ENCODE measurements at regions not wholly inside any gene's neighbourhood (a gene's known extent, or its start where the extent isn't known, plus 50 kb on each side); places are given as distances from the start of the nearest gene placed in this dataset.

DNA sequence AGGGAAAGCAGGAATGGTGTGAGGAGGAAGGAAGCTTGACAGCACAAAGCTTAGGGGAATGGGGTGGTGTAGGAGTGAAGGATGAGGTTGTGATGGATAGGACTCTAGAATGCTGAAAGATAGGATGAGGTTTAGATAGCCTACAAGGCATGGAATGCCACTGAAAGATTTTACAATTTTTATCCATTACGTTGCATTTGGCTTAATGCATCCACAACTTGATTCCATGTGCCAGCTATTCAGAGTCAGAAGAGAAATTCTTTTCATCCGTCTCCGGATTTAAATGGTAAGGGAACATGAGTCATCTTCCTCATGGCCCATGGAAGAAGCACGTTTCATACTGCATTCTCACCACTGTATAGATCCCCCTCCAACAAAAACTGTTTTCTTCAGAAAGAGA, 212.4 kb upstream of the BMPER start:
- Histone ChIP-seq H3K27ac (ENCODE audit: low read depth, low read length) (peak overlapping the region; percentile 34), H2AFZ (ENCODE audit: low read depth, low read length) (no peak overlapping the region), H3K27me3 (ENCODE audit: insufficient read depth, low read length) (no peaks in the 10 kb centered on the region), H3K4me2 (ENCODE audit: low read length) (peak overlapping the region; percentile 15), H3K9me3 (ENCODE audit: insufficient read depth, low read depth, low read length) (peaks cover 3% of the 10 kb centered on the region), H4K20me1 (ENCODE audit: insufficient read depth, low read length) (no peaks in the 10 kb centered on the region), H3K4me1 (ENCODE audit: insufficient read depth, low read length) (peaks cover 8% of the 10 kb centered on the region), H3K36me3 (ENCODE audit: insufficient read depth, low read length) (no peaks in the 10 kb centered on the region), H3K79me2 (ENCODE audit: insufficient read depth, low read length) (no peaks in the 10 kb centered on the region), H3K4me3 (ENCODE audit: insufficient read depth, low read depth, low read length) (no peak overlapping the region), H3K9ac (ENCODE audit: low read length) (no peak overlapping the region)
- Mint-ChIP-seq H3K36me3 (ENCODE audit: low read depth, unreplicated experiment) (peaks cover 5% of the 10 kb centered on the region), H3K27me3 (ENCODE audit: low read depth, unreplicated experiment) (no peaks in the 10 kb centered on the region), H3K9me3 (ENCODE audit: unreplicated experiment) (peaks cover 1% of the 10 kb centered on the region), H3K4me3 (ENCODE audit: unreplicated experiment) (no peak overlapping the region), H3K4me1 (ENCODE audit: low read depth, unreplicated experiment) (peaks cover 9% of the 10 kb centered on the region), H3K27ac (ENCODE audit: unreplicated experiment) (no peak overlapping the region)
- TF ChIP-seq, protein P1, sequence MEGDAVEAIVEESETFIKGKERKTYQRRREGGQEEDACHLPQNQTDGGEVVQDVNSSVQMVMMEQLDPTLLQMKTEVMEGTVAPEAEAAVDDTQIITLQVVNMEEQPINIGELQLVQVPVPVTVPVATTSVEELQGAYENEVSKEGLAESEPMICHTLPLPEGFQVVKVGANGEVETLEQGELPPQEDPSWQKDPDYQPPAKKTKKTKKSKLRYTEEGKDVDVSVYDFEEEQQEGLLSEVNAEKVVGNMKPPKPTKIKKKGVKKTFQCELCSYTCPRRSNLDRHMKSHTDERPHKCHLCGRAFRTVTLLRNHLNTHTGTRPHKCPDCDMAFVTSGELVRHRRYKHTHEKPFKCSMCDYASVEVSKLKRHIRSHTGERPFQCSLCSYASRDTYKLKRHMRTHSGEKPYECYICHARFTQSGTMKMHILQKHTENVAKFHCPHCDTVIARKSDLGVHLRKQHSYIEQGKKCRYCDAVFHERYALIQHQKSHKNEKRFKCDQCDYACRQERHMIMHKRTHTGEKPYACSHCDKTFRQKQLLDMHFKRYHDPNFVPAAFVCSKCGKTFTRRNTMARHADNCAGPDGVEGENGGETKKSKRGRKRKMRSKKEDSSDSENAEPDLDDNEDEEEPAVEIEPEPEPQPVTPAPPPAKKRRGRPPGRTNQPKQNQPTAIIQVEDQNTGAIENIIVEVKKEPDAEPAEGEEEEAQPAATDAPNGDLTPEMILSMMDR (IDR thresholded peaks at IDR 0.05; ENCODE audit: insufficient read depth, low read depth, low read length), result no peak
- TF ChIP-seq EZH2 (IDR thresholded peaks at IDR 0.05; ENCODE audit: insufficient read depth, low read length), result no peak
- peak; percentile 72 for DNase-seq (ENCODE audit: low read depth)
- FAIRE-seq, result peak; percentile 94

- DNase-seq (ENCODE audit: low read depth), result no peak
Measured at GRCh38 chr7:33694006-33694405, 211.3 kb upstream of the BMPER start.

DNA sequence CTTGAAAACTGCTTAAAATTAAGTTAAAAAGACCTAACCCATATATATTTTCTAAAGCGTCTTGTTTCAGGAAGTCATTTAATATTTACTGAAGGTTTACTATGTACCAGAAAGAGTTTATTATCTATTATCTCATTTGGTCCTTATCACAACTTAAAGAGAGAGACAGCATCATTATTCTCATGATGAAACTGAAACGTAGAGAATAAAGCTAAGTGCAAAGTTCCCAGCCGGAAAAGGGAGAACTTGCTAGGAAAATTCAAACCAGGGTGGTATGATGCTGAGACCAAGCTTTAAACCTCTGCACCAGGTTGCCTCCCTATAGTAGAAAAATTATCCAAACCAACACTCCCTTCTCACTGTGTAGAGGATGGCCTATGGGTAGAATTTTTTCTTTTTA, 207.7 kb upstream of the BMPER start:
- FAIRE-seq (no peak), DNase-seq (ENCODE audit: low read depth) (no peak)
- Mint-ChIP-seq H3K36me3 (ENCODE audit: low read depth, unreplicated experiment) (peaks cover 8% of the 10 kb centered on the region), H3K4me1 (ENCODE audit: low read depth, unreplicated experiment) (peaks cover 16% of the 10 kb centered on the region), H3K27me3 (ENCODE audit: low read depth, unreplicated experiment) (no peaks in the 10 kb centered on the region), H3K9me3 (ENCODE audit: unreplicated experiment) (peaks cover 19% of the 10 kb centered on the region), H3K4me3 (ENCODE audit: unreplicated experiment) (no peak overlapping the region), H3K27ac (ENCODE audit: unreplicated experiment) (no peak overlapping the region)
- Histone ChIP-seq H3K4me1 (ENCODE audit: insufficient read depth, low read length) (peaks cover 8% of the 10 kb centered on the region), H3K9me3 (ENCODE audit: insufficient read depth, low read depth, low read length) (peaks cover 14% of the 10 kb centered on the region), H3K4me3 (ENCODE audit: insufficient read depth, low read depth, low read length) (no peak overlapping the region), H3K79me2 (ENCODE audit: insufficient read depth, low read length) (no peaks in the 10 kb centered on the region), H3K4me2 (ENCODE audit: low read length) (no peak overlapping the region), H3K27me3 (ENCODE audit: insufficient read depth, low read length) (no peaks in the 10 kb centered on the region), H2AFZ (ENCODE audit: low read depth, low read length) (no peak overlapping the region), H3K27ac (ENCODE audit: low read depth, low read length) (no peak overlapping the region), H3K9ac (ENCODE audit: low read length) (no peak overlapping the region), H4K20me1 (ENCODE audit: insufficient read depth, low read length) (no peaks in the 10 kb centered on the region), H3K36me3 (ENCODE audit: insufficient read depth, low read length) (no peaks in the 10 kb centered on the region)
- TF ChIP-seq, protein P1 (IDR thresholded peaks at IDR 0.05; ENCODE audit: insufficient read depth, low read depth, low read length), result no peak
- no peak for TF ChIP-seq EZH2 (IDR thresholded peaks at IDR 0.05; ENCODE audit: insufficient read depth, low read length)

More at GRCh38 chr7:33694006-33694405, 211.3 kb upstream of the BMPER start:
- Mint-ChIP-seq H3K4me3 (ENCODE audit: unreplicated experiment) (no peak overlapping the region), H3K36me3 (ENCODE audit: low read depth, unreplicated experiment) (peaks cover 5% of the 10 kb centered on the region), H3K4me1 (ENCODE audit: low read depth, unreplicated experiment) (peaks cover 18% of the 10 kb centered on the region), H3K27me3 (ENCODE audit: low read depth, unreplicated experiment) (no peaks in the 10 kb centered on the region), H3K9me3 (ENCODE audit: unreplicated experiment) (peaks cover 1% of the 10 kb centered on the region), H3K27ac (ENCODE audit: unreplicated experiment) (no peak overlapping the region)
- Histone ChIP-seq H3K36me3 (ENCODE audit: insufficient read depth, low read length) (no peaks in the 10 kb centered on the region), H2AFZ (ENCODE audit: low read depth, low read length) (no peak overlapping the region), H3K9me3 (ENCODE audit: insufficient read depth, low read depth, low read length) (peaks cover 3% of the 10 kb centered on the region), H3K4me3 (ENCODE audit: insufficient read depth, low read depth, low read length) (no peak overlapping the region), H3K79me2 (ENCODE audit: insufficient read depth, low read length) (no peaks in the 10 kb centered on the region), H4K20me1 (ENCODE audit: insufficient read depth, low read length) (no peaks in the 10 kb centered on the region), H3K4me1 (ENCODE audit: insufficient read depth, low read length) (peaks cover 8% of the 10 kb centered on the region), H3K27ac (ENCODE audit: low read depth, low read length) (no peak overlapping the region), H3K9ac (ENCODE audit: low read length) (no peak overlapping the region), H3K27me3 (ENCODE audit: insufficient read depth, low read length) (no peaks in the 10 kb centered on the region), H3K4me2 (ENCODE audit: low read length) (no peak overlapping the region)
- FAIRE-seq, result no peak
- TF ChIP-seq, protein P1 (IDR thresholded peaks at IDR 0.05; ENCODE audit: insufficient read depth, low read depth, low read length), result no peak
- no peak for TF ChIP-seq EZH2 (IDR thresholded peaks at IDR 0.05; ENCODE audit: insufficient read depth, low read length)
